ENCODE measurements at regions not wholly inside any gene's neighbourhood (a gene's known extent, or its start where the extent isn't known, plus 50 kb on each side); places are given as distances from the start of the nearest gene placed in this dataset.
"Not testable (repeated sequence)": the region's sequence is repeated elsewhere in the genome, so short reads cannot be mapped to it uniquely, and the experiment has no call there.

- Histone ChIP-seq H3K9me3 (ENCODE audit: severe bottlenecking) (no peaks in the 10 kb centered on the region), H3K4me1 (ENCODE audit: insufficient read depth, poor library complexity, severe bottlenecking) (no peaks in the 10 kb centered on the region), H3K36me3 (ENCODE audit: low read depth) (no peaks in the 10 kb centered on the region), H3K4me3 (ENCODE audit: severe bottlenecking) (no peak overlapping the region), H3K27ac (ENCODE audit: poor library complexity, severe bottlenecking) (no peak overlapping the region), H3K27me3 (ENCODE audit: insufficient read depth, poor library complexity, severe bottlenecking) (no peaks in the 10 kb centered on the region)
- no peak for DNase-seq (ENCODE audit: low spot score)
- TF ChIP-seq CTCF (IDR thresholded peaks at IDR 0.05; ENCODE audit: poor library complexity, severe bottlenecking): no peak
- no peak for ATAC-seq (ENCODE audit: low read depth)
Observed at GRCh38 chr1:187744665-187745064, 915.9 kb downstream of the PLA2G4A start.

GRCh38 chr1:187755536-187755935 is 926.8 kb downstream of the PLA2G4A start:
- no peaks in the 10 kb centered on the region for H3K36me3 ChIP-seq (ENCODE audit: low read depth)
- ATAC-seq (ENCODE audit: low read depth) (no peak), DNase-seq (ENCODE audit: low spot score) (no peak)
- H3K4me1 ChIP-seq (ENCODE audit: insufficient read depth, poor library complexity, severe bottlenecking): no peaks in the 10 kb centered on the region
- H3K27ac ChIP-seq (ENCODE audit: poor library complexity, severe bottlenecking): no peak overlapping the region
- H3K9me3 ChIP-seq (ENCODE audit: severe bottlenecking): no peaks in the 10 kb centered on the region
- no peaks in the 10 kb centered on the region for H3K27me3 ChIP-seq (ENCODE audit: insufficient read depth, poor library complexity, severe bottlenecking)
- TF ChIP-seq CTCF (IDR thresholded peaks at IDR 0.05; ENCODE audit: poor library complexity, severe bottlenecking): no peak
- H3K4me3 ChIP-seq (ENCODE audit: severe bottlenecking): no peak overlapping the region

GRCh38 chr1:187756684-187757083 is 927.9 kb downstream of the PLA2G4A start:
- not testable (repeated sequence) for H3K27me3 ChIP-seq (ENCODE audit: insufficient read depth, poor library complexity, severe bottlenecking); ATAC-seq (ENCODE audit: low read depth)

GRCh38 chr1:187759825-187760333 is 931.1 kb downstream of the PLA2G4A start:
- no peak overlapping the region for H3K4me3 ChIP-seq (ENCODE audit: severe bottlenecking)
- H3K9me3 ChIP-seq (ENCODE audit: severe bottlenecking): no peaks in the 10 kb centered on the region
- DNase-seq (ENCODE audit: low spot score) (no peak), ATAC-seq (ENCODE audit: low read depth) (no peak)
- no peaks in the 10 kb centered on the region for H3K27me3 ChIP-seq (ENCODE audit: insufficient read depth, poor library complexity, severe bottlenecking)
- no peaks in the 10 kb centered on the region for H3K4me1 ChIP-seq (ENCODE audit: insufficient read depth, poor library complexity, severe bottlenecking)
- H3K36me3 ChIP-seq (ENCODE audit: low read depth): no peaks in the 10 kb centered on the region
- no peak overlapping the region for H3K27ac ChIP-seq (ENCODE audit: poor library complexity, severe bottlenecking)
- no peak for TF ChIP-seq CTCF (IDR thresholded peaks at IDR 0.05; ENCODE audit: poor library complexity, severe bottlenecking)

More at GRCh38 chr1:187756684-187757083, 927.9 kb downstream of the PLA2G4A start:
- H3K27ac ChIP-seq (ENCODE audit: poor library complexity, severe bottlenecking); H3K9me3 ChIP-seq (ENCODE audit: severe bottlenecking); H3K36me3 ChIP-seq (ENCODE audit: low read depth); H3K4me3 ChIP-seq (ENCODE audit: severe bottlenecking); H3K4me1 ChIP-seq (ENCODE audit: insufficient read depth, poor library complexity, severe bottlenecking); DNase-seq (ENCODE audit: low spot score): not testable (repeated sequence)

GRCh38 chr1:187762118-187762517 is 933.4 kb downstream of the PLA2G4A start:
- TF ChIP-seq CTCF (IDR thresholded peaks at IDR 0.05; ENCODE audit: poor library complexity, severe bottlenecking): no peak
- DNase-seq (ENCODE audit: low spot score): no peak
- no peak overlapping the region for H3K27ac ChIP-seq (ENCODE audit: poor library complexity, severe bottlenecking)
- H3K4me3 ChIP-seq (ENCODE audit: severe bottlenecking): no peak overlapping the region
- no peaks in the 10 kb centered on the region for H3K4me1 ChIP-seq (ENCODE audit: insufficient read depth, poor library complexity, severe bottlenecking)
- no peaks in the 10 kb centered on the region for H3K9me3 ChIP-seq (ENCODE audit: severe bottlenecking)
- no peak; the same call in 2 of the 3 replicates for ATAC-seq (ENCODE audit: low read depth)
- no peaks in the 10 kb centered on the region for H3K36me3 ChIP-seq (ENCODE audit: low read depth)
- no peaks in the 10 kb centered on the region for H3K27me3 ChIP-seq (ENCODE audit: insufficient read depth, poor library complexity, severe bottlenecking)
